Peyer's patch (tissue), 4 donors: ENCODE measurements at regions not wholly inside any gene's neighbourhood (a gene's known extent, or its start where the extent isn't known, plus 50 kb on each side); places are given as distances from the start of the nearest gene placed in this dataset.

Experiments used
- DNase-seq, 3 donors: peaks; one replicate each; pipeline ENCODE4 v3.0.0-alpha.2; 2017 to 2019
- H3K27ac ChIP-seq, 4 donors: fragments of 200-600 bp; sonication (generic); one replicate each; pipeline ENCODE4 v1.5.1; 2016 to 2019
- H3K27me3 ChIP-seq, 2 donors: fragments of 200-600 bp; sonication (generic); one replicate each; pipeline ENCODE4 v1.5.1; 2019
- H3K36me3 ChIP-seq, 3 donors: fragments of 200-600 bp; sonication (generic); one replicate each; pipeline ENCODE4 v1.5.1; 2016 to 2019
- H3K4me1 ChIP-seq, 4 donors: fragments of 200-600 bp; sonication (generic); one replicate each; pipeline ENCODE4 v1.5.1; 2016 to 2019
- H3K4me3 ChIP-seq, 4 donors: fragments of 200-600 bp; sonication (generic); 1 replicate in 3 of 4; 2 replicates in 1 of 4; pipeline ENCODE4 v1.5.1; 2016 to 2019; ENCODE audit warnings: mild to moderate bottlenecking in 1 of 4
- H3K9me3 ChIP-seq, 4 donors: fragments of 200-600 bp; sonication (generic); one replicate each; pipeline ENCODE4 v1.5.1; 2016 to 2019; ENCODE audit warnings: mild to moderate bottlenecking in 1 of 4
- POLR2A ChIP-seq, 2 donors: fragments of 450-650 bp; IDR thresholded peaks; one replicate each; pipeline ENCODE4 v1.5.1; 2017; ENCODE audit warnings: antibody characterized with exemption in 2 of 2, mild to moderate bottlenecking in 2 of 2, moderate library complexity in 2 of 2
- TF ChIP-seq, protein P1 (sequence below), 6 experiments: fragments of 450-650 bp in 4 of 6; fragments of 200-600 bp in 2 of 6; sonication (generic) in 1 of 6; IDR thresholded peaks; one replicate each; pipeline ENCODE4 v1.5.1; 2017 to 2019; ENCODE audit warnings: antibody characterized with exemption in 6 of 6, mild to moderate bottlenecking in 3 of 6, moderate library complexity in 1 of 6

DNA sequence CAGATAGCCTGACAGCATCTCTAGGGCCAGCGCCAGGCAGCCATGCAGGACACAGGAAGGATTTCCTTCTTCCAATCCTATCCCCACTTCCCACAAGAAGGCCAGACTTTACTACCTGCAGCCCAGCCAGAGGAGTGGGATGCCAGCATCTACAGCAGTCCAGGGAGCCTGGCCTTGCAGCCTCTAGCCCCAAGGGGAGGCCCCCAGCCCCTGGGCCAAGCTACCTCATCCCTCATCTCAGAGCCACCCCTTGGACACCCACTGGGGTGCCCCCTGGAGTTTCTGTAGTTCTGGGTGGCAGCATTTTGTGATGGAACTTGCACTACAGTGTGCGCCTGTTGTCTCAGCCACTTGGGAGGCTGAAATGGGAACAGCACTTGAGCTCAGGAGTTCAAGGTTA lies 170.8 kb upstream of the PODXL start:
- Histone ChIP-seq H3K4me3 (no peak overlapping the region), H3K27ac (no peak overlapping the region), H3K4me1 (no peaks in the 10 kb centered on the region), H3K27me3 (no peaks in the 10 kb centered on the region), H3K36me3 (no peaks in the 10 kb centered on the region), H3K9me3 (no peaks in the 10 kb centered on the region)
- DNase-seq = no peak
- TF ChIP-seq POLR2A (IDR thresholded peaks at IDR 0.05) = no peak
- TF ChIP-seq, protein P1, sequence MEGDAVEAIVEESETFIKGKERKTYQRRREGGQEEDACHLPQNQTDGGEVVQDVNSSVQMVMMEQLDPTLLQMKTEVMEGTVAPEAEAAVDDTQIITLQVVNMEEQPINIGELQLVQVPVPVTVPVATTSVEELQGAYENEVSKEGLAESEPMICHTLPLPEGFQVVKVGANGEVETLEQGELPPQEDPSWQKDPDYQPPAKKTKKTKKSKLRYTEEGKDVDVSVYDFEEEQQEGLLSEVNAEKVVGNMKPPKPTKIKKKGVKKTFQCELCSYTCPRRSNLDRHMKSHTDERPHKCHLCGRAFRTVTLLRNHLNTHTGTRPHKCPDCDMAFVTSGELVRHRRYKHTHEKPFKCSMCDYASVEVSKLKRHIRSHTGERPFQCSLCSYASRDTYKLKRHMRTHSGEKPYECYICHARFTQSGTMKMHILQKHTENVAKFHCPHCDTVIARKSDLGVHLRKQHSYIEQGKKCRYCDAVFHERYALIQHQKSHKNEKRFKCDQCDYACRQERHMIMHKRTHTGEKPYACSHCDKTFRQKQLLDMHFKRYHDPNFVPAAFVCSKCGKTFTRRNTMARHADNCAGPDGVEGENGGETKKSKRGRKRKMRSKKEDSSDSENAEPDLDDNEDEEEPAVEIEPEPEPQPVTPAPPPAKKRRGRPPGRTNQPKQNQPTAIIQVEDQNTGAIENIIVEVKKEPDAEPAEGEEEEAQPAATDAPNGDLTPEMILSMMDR (IDR thresholded peaks at IDR 0.05) = no peak

DNA sequence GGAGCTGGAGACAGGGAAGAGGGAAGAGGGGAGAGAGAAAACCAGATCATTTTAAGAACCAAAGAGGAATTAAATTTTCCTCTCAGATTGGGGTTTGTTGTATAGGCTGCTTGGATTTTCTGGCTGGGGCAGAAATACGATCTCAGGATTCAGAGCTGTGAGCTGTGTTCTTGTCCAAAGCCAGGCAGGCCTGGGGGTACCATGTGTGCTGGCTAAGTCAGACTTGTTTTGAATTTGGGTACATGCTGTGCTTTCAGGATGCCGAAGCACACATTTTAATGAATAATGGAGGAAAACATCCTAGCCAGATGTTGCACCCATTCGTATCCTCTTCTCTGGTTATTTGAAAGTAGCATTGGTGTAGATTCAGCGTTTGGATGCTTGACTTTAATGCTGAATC lies 170.3 kb upstream of the PODXL start:
- no peak for DNase-seq
- no peaks in the 10 kb centered on the region for H3K4me1 ChIP-seq
- H3K27me3 ChIP-seq = no peaks in the 10 kb centered on the region
- no peaks in the 10 kb centered on the region for H3K9me3 ChIP-seq
- H3K4me3 ChIP-seq = no peak overlapping the region
- H3K36me3 ChIP-seq = no peaks in the 10 kb centered on the region
- H3K27ac ChIP-seq = no peak overlapping the region
- TF ChIP-seq POLR2A (IDR thresholded peaks at IDR 0.05) = no peak
- TF ChIP-seq, protein P1 (IDR thresholded peaks at IDR 0.05) = no peak

DNA sequence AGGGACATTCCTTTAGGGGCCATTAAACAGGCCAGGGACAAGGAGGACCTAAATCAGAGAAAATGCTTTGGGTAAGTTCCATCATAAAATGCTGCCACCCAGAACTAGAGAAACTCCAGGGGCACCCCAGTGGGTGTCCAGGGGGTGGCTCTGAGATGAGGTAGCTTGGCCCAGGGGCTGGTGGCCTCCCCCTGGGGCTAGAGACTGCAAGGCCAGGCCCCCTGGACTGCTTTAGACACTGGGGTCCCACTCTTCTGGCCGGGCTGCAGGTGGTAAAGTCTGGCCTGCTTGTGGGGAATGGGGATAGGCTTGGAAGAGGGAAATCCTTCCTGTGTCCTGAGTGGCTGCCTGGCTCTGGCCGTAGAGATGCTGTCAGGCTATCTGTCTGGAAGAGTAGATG lies 169.6 kb upstream of the PODXL start:
- H3K27me3 ChIP-seq = no peaks in the 10 kb centered on the region
- no peak for DNase-seq
- no peak overlapping the region for H3K4me3 ChIP-seq
- H3K9me3 ChIP-seq = no peaks in the 10 kb centered on the region
- H3K27ac ChIP-seq = no peak overlapping the region
- no peak for TF ChIP-seq POLR2A (IDR thresholded peaks at IDR 0.05)
- TF ChIP-seq, protein P1 (IDR thresholded peaks at IDR 0.05) = no peak
- no peaks in the 10 kb centered on the region for H3K36me3 ChIP-seq
- H3K4me1 ChIP-seq = no peaks in the 10 kb centered on the region

DNA sequence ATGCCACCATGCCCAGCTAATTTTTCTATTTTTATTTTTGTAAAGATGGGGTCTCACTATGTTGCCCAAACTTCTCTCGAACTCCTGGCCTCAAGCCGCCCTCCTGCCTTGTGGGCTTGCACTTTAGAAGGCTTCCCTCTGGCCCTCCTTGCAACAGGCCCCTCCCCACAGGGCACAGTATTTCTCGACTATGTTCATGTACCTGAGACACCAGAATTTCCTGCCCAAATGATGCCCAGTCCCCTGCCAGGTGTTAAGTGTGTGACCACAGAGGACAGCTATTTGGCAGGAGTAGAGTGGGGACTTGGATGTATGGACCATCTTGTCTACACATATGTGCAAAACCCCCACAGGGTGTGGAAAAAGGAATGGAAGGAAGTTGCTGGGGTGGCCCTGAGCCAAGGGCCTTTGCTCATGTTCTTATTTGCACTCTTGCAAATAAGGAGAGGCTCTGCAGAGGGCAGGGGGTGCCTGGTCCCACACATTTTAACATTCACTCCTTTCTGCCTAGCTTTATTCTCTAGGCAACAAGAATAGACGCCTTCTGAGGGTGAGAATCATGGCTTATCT lies 168.4 kb upstream of the PODXL start:
- H3K36me3 ChIP-seq = no peaks in the 10 kb centered on the region
- no peak for DNase-seq
- no peaks in the 10 kb centered on the region for H3K9me3 ChIP-seq
- H3K4me1 ChIP-seq = no peaks in the 10 kb centered on the region
- no peaks in the 10 kb centered on the region for H3K27me3 ChIP-seq
- no peak overlapping the region for H3K4me3 ChIP-seq
- TF ChIP-seq, protein P1 (IDR thresholded peaks at IDR 0.05) = no peak
- no peak for TF ChIP-seq POLR2A (IDR thresholded peaks at IDR 0.05)
- H3K27ac ChIP-seq = no peak overlapping the region

DNA sequence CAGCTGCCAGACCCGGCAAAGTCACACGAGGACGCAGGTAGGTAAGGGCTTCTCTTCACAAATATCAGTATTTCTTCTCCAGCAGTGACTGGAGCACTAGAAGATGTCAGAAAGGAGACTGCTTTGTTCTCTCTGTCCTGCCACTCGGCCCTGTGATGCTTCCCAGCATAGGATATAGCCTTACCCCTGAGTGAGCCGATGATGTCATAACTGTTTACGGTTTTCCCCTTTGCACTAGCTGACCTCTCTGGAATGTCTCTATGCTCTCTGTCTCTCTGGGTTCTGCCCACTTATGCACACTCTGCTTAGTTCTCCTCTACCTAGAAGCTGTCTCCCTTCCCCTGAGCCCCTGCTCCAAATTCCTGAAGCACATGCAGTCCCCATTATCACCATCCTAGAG lies 167.5 kb upstream of the PODXL start:
- H3K27me3 ChIP-seq = no peaks in the 10 kb centered on the region
- no peaks in the 10 kb centered on the region for H3K9me3 ChIP-seq
- H3K4me3 ChIP-seq = no peak overlapping the region
- H3K27ac ChIP-seq = no peak overlapping the region
- DNase-seq = no peak
- H3K4me1 ChIP-seq = no peaks in the 10 kb centered on the region
- no peaks in the 10 kb centered on the region for H3K36me3 ChIP-seq
- TF ChIP-seq POLR2A (IDR thresholded peaks at IDR 0.05) = no peak
- TF ChIP-seq, protein P1 (IDR thresholded peaks at IDR 0.05) = no peak

DNA sequence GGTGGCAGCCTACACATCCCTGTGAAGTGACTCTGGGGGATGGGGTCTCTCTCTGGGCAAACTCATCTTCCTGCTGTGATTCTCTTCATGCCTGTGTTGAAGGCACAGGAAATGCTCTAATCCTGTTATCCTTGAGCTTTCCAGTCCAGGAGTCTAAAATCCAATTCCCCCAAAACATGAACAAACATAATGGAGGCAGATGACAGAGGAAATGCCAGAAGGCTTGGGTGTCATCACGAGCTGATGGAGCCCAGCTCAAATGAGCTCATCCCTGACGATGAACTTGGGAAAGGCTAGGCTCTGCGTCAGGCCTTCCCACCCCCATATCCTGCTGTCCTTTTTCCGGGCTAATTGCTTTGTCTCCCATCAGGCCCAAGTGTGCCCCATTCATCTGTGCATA lies 165.9 kb upstream of the PODXL start:
- no peaks in the 10 kb centered on the region for H3K9me3 ChIP-seq
- DNase-seq = no peak
- H3K4me1 ChIP-seq = no peaks in the 10 kb centered on the region
- H3K27me3 ChIP-seq = no peaks in the 10 kb centered on the region
- no peak overlapping the region for H3K4me3 ChIP-seq
- H3K27ac ChIP-seq = no peak overlapping the region
- H3K36me3 ChIP-seq = no peaks in the 10 kb centered on the region
- no peak for TF ChIP-seq POLR2A (IDR thresholded peaks at IDR 0.05)
- TF ChIP-seq, protein P1 (IDR thresholded peaks at IDR 0.05) = no peak
